DMS153 treated with DMSO at 0.1 percent for 48 hours (cell line): ENCODE measurements at regions not wholly inside any gene's neighbourhood (a gene's known extent, or its start where the extent isn't known, plus 50 kb on each side); places are given as distances from the start of the nearest gene placed in this dataset.
"Not testable (repeated sequence)": the region's sequence is repeated elsewhere in the genome, so short reads cannot be mapped to it uniquely, and the experiment has no call there.

ENCODE experiments used
- DNase-seq: peaks from one replicate; lab custom pipeline; 2025; ENCODE audit not compliant: unreplicated experiment; lab: John Stamatoyannopoulos, UW

GRCh38 chr2:34261701-34262100 lies 662.6 kb upstream of the FAM98A start:
- no peak for DNase-seq

- no peak for DNase-seq
Measured at GRCh38 chr2:34254272-34254878, 655.3 kb upstream of the FAM98A start.

GRCh38 chr2:34252111-34252510 lies 653.0 kb upstream of the FAM98A start:
- no peak for DNase-seq

- no peak for DNase-seq
Measured at GRCh38 chr2:34251578-34251977, 652.5 kb upstream of the FAM98A start.

GRCh38 chr2:34244195-34244594 lies 645.1 kb upstream of the FAM98A start:
- DNase-seq = no peak

- no peak for DNase-seq
Measured at GRCh38 chr2:34242763-34243123, 643.6 kb upstream of the FAM98A start.

- no peak for DNase-seq
Measured at GRCh38 chr2:34241905-34242762, 643.0 kb upstream of the FAM98A start.

- no peak for DNase-seq
Measured at GRCh38 chr2:34239511-34239910, 640.4 kb upstream of the FAM98A start.

- no peak for DNase-seq
Measured at GRCh38 chr2:34234823-34235222, 635.7 kb upstream of the FAM98A start.

- no peak for DNase-seq
Measured at GRCh38 chr2:34229998-34230397, 630.9 kb upstream of the FAM98A start.

- no peak for DNase-seq
Measured at GRCh38 chr2:34215174-34215573, 616.1 kb upstream of the FAM98A start.

GRCh38 chr2:34210382-34210781 lies 611.3 kb upstream of the FAM98A start:
- not testable (repeated sequence) for DNase-seq

- no peak for DNase-seq
Measured at GRCh38 chr2:34204560-34204959, 605.5 kb upstream of the FAM98A start.

GRCh38 chr2:34201099-34201498 lies 602.0 kb upstream of the FAM98A start:
- DNase-seq = no peak

GRCh38 chr2:34199971-34200370 lies 600.9 kb upstream of the FAM98A start:
- DNase-seq = no peak

GRCh38 chr2:34193164-34193563 lies 594.1 kb upstream of the FAM98A start:
- DNase-seq = no peak

GRCh38 chr2:34188464-34189303 lies 589.6 kb upstream of the FAM98A start:
- DNase-seq = no peak

- DNase-seq = no peak
Measured at GRCh38 chr2:34179511-34179910, 580.4 kb upstream of the FAM98A start.

GRCh38 chr2:34178482-34178881 lies 579.4 kb upstream of the FAM98A start:
- no peak for DNase-seq

GRCh38 chr2:34176693-34177092 lies 577.6 kb upstream of the FAM98A start:
- DNase-seq = no peak

GRCh38 chr2:34174506-34174905 lies 575.4 kb upstream of the FAM98A start:
- DNase-seq = no peak

- no peak for DNase-seq
Measured at GRCh38 chr2:34162231-34162630, 563.1 kb upstream of the FAM98A start.
